ENCODE measurements at regions not wholly inside any gene's neighbourhood (a gene's known extent, or its start where the extent isn't known, plus 50 kb on each side); places are given as distances from the start of the nearest gene placed in this dataset.
"Not testable (repeated sequence)": the region's sequence is repeated elsewhere in the genome, so short reads cannot be mapped to it uniquely, and the experiment has no call there.

DNA sequence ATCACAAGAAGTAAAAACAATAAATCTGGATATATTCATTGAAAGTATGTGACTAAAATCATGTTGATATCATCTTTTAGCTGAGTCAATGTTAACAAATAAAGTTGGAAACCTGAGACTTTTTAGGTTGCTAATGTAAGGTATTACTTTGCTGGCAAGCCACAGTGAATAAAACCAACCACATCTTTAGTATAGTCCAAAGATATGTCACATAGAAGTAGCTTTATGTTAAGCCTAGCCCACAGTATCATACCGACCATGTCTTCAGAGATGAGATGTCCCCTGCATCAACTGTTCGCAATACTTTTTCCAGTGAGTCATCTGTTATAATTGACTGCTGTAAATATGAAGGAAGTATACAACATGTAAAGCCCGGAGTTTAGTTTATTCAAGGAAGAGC is 107.6 kb upstream of the MCHR2 start:
- DNase-seq (ENCODE audit: low read depth, low spot score): no peak

DNA sequence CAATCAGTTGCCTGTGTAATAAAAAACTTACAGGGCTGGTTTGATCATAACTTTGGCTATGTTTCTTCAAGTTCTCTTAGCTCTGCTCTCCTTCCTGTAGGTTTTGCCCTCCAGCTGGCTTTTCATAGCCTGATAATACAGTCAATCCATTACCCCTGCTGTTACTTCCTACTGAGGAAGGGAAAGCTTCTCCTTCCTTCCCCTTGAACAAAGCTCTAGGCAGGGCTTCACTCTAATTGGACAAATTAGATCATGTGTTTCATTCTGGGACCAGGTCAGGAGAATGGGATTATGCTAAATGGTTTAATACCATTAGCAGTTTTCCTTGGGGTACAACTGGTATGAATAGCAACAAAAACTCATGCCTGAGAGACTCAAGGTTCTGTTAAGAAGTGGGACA is 106.8 kb upstream of the MCHR2 start:
- no peak for DNase-seq (ENCODE audit: low read depth, low spot score)

DNA sequence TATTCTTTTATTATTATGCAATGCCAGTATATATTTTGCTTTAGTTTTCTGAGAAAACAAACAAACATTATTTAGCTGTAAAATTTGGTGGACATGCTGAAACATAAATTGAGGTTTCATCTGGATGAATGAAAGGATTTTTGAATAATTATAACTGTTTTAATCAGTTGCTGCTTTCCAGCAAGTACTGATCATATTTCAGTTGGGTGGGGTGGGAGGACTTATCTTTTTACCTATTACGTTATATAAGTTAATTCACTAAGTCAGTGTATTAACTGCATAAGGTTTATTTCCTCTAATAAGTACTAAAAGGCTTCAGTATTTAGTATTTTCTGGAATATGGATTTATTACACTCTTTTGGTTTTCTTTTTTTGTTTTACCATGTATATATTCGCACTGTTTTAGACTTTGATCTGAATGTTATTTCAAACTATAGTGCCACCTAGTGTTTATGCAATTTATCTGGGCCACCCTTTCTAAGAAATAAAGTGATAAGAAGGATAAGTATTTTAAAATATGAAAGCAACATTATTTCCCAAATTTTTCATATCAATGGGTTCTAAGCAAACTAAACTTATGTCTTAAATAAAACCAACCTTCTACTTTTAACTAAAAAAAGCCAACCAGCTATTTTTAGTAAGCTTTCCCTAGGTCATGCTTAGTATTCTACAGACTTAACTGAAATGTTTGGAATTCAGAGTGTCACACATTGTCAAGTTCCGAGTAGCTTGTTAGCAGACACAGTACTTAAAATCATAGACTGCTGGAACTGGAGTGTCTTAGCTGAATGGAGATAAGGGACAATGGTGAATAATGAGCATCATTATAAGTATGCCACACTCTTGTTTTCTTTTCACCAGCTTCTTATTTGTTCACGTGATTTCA is 105.4 kb upstream of the MCHR2 start:
- DNase-seq (ENCODE audit: low read depth, low spot score): no peak

DNA sequence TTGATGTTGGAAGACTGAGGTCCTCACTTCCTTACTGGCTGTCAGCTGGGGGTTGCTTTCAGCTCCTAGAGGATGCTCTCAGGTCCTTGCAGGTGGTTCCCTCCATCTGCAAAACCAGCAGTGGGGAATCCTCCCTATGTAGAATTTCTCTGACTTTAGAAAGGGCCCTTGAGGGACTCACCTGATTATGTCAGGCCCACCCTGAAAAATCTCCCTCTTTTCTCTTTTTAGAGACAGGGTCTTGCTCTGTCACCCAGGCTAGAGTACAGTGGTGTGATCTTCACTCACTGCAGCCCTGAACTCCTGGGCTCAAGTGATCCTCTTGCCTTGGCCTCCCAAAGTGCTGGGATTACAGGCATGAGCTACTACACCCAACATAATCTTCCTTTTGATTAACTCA is 102.9 kb upstream of the MCHR2 start:
- no peak for DNase-seq (ENCODE audit: low read depth, low spot score)

DNA sequence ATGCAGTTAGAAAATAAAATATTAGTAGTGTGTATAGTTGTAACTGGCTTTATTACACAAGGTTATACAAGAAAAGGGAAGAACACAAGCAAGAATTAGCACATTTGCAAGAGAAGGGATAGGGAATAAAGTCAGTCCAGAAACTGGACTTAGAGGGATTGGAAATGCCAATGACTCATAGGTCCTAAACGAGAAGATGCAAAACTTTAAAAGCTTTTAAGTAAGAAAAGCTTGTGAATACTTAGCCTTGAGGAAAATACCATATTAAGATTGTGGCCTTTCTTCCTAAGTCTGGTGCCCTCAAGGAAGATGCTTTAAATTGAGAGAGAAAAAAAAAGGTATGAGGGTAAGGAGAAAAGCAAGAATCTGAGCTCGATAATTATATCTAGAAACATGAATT is 102.3 kb upstream of the MCHR2 start:
- no peak for DNase-seq (ENCODE audit: low read depth, low spot score)

DNA sequence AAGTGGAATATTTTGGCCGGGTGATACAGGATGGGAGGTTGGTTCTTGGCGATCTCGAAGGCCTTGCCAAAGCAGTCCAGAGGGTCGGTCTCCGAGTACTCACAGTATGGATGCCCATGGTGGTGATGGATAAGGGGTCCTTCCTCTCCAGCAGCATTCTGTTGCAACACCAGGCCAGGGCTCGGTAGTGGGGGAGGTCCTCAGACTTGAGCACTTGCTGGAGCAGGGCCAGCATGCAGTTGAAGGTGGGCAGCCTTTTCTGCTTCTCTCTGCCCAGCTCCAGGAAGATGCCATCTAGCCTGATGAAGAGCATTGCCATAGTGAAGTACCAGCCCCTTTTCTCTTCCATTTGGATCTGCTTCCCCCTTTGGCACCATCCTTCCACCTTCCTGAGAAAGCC is 99.4 kb upstream of the MCHR2 start:
- no peak for DNase-seq (ENCODE audit: low read depth, low spot score)

DNA sequence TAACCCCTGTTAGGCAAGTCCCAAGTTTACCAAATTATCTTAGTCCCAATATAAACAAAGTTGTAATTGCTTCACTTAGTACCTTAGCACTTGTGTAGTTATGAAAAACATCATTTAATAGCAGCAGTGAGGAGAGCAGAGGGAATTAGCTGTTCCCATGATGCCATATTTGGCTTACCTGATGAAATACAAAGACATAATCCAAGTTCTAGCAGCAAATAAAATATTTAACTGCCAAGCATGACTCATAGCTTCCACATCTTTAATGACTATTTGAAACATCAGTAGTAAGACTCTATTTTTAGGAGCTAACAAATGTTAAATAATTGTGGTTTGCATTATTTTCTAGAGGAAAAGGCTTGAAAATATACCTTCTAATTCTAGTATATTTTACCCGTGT is 94.0 kb upstream of the MCHR2 start:
- no peak for DNase-seq (ENCODE audit: low read depth, low spot score)

DNA sequence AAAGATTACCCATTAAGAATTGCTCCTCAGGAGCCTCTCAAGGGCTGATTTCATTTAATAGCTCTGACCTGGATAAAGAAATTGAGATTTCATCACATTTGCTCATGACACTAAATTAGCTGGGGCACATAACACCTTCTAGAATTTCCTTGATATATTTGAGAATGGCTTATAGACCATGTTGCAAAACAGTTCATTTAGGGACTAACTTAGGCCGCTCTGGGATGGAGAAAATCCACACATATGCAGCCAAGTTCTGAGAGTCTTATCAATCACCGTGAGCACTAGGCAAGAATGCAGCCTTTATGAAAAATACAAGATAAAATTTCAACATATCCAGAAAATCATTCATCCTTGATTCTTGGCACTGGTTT is 91.0 kb upstream of the MCHR2 start:
- DNase-seq (ENCODE audit: low read depth, low spot score): no peak

DNA sequence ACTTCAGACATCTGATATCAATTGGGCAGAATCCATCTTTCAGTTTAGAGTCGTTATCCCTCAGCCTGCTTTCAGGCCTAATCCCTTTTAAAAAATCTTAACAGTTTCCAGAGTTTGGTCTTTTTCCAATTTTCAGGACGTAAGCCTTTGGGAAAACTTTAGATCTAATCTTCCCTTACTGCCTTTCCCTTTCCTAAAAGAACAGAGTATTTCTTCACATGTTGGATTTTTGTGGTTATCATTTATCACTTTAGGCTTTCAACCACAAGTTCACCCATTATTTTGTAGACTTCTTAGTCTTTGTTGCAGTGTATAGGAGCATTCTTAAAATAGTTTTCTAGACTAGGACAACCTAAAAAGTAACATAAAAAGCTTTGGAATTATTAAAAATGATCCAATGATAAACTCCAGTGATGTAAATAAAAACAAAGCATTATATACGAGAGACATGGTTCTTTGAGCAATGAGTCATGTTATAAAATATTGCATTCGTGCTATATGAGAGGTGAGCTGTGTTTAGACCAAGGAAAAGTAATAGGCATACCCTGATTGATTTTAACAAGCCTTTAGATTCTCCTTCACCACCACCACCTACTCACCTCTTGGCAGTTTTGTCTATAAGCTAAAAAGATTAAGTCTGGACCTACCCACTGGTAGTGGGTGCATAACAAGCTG is 90.4 kb upstream of the MCHR2 start:
- no peak for DNase-seq (ENCODE audit: low read depth, low spot score)

DNA sequence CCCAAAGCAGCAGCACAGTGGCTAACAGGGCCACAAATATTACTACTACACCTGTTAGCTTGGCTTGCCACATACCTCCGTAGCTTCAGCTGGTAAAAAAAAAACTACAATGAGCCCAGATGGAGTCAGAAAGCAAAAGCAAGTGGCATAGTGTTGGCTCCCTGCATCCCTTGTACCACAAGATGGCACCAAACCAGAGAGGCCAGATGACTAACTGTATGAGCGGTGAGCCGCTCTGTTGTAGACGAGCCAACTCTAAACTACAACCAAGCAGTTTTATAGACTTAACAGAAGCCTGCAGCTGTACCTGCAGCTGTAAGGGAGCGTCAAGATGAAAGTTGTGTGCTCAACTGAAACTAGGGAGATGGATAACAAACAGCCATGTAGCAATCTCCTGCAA is 84.5 kb upstream of the MCHR2 start:
- no peak for DNase-seq (ENCODE audit: low read depth, low spot score)

DNA sequence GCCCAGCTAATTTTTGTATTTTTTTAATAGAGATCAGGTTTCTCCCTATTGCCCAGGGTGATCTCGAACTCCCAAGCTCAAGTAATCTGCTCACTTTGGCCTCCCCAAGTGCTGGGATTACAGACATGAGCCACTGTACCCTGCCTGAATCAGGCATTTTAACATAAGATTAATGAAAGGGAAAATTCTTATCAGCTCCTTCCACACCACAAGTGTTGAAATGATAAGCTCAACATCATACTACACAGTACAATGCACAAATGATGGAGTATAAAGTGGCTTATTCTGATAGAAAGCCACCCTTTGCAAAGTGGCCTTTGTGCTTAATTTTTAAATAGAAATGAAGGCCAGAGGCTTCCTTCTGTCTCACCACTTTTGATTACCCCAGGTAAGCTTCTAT is 71.3 kb upstream of the MCHR2 start:
- no peak for DNase-seq (ENCODE audit: low read depth, low spot score)

DNA sequence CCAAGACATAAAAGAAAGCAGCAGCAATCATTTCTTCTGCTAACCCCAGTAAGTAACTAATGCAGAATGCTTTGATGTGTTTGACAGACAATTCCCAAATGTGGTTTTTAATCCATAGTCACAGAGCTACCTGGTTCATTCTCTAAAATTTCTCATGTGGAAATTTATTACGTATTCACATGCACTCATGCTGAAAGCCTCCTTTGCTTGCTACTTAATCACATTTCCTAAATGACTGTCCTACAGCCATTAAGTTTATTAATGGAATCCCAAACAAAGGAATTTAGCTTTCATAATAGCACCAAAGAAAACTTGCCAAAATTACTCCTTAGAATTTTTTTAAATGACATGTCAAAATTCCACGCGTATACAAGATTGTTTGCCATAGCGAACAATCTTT is 68.6 kb upstream of the MCHR2 start:
- DNase-seq (ENCODE audit: low read depth, low spot score): no peak

DNA sequence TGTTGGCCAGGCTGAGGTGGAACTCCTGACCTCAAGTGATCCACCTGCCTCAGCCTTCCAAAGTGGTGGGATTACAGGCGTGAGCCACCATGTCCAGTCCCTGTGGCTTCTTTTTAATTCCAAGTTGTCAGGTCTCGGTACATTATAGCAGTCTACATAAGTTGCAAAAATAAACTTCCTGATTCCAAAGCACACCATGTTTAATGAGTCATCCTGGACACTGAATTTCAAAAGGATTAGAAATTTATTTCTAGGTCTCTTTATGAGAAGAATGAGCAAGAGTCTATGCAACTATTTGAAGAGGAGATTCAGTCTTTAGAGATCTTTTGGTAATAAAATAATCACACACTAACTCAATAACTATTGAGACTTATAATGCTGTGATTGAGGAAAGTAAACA is 63.9 kb upstream of the MCHR2 start:
- DNase-seq (ENCODE audit: low read depth, low spot score): no peak

DNA sequence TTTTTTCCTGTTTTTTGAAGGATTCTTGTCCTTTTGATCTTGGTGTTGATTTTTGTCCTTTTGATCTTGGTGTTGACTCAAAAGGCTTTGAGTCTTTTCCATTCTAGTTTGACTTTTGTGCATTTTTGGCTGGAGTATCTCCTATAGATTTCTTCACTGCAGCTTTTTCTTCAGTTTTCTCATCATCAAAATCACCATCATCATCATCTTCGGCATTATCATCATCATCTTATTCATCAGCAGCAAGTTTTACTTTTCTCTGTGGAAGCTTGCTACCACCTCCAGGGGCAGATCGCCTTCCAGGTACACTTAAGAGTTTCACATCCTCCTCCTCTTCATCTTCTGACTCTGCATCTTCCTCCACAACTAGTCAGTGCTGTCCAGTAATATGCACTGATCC is 56.5 kb upstream of the MCHR2 start:
- no peak for DNase-seq (ENCODE audit: low read depth, low spot score)

DNA sequence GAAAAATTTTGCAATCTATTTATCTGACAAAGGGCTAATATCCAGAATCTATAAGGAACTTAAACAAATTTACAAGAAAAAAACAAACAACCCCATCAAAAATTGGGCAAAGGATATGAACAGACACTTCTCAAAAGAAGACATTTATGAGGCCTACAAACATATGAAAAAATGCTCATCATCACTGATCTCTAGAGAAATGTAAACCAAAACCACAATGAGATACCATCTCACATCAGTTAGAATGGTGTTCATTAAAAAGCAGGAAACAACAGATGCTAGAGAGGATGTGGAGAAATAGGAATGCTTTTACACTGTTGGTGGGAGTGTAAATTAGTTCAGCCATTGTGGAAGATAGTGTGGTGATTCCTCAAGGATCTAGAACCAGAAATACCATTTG is 49.9 kb upstream of the MCHR2 start:
- DNase-seq (ENCODE audit: low read depth, low spot score): not testable (repeated sequence)

Data from pulmonary artery endothelial cell (primary cell).